ENCODE measurements at regions not wholly inside any gene's neighbourhood (a gene's known extent, or its start where the extent isn't known, plus 50 kb on each side); places are given as distances from the start of the nearest gene placed in this dataset.

GRCh38 chr10:28125701-28126100, 126.8 kb upstream of the ODAD2 start:
- no peaks in the 10 kb centered on the region for H3K9me2 ChIP-seq
- CTCF ChIA-PET = no interaction called here
- H3K4me3 ChIP-seq (ENCODE audit: low read depth in 2 of 2, low read length in 1 of 2) = no peak overlapping the region
- no peaks in the 10 kb centered on the region for H3F3A ChIP-seq (replicated peaks; ENCODE audit: insufficient read depth)
- DNase-seq = no peak
- H3K36me3 ChIP-seq (replicated peaks in 1 of 2; ENCODE audit: control insufficient read depth in 1 of 2, insufficient read depth in 2 of 2, low read length in 1 of 2) = no peaks in the 10 kb centered on the region
- TF ChIP-seq FOXJ3 (CRISPR knock-in tag; IDR thresholded peaks at IDR 0.05) = no peak
- no peak overlapping the region for H3K4me2 ChIP-seq
- no peaks in the 10 kb centered on the region for H4K20me1 ChIP-seq (ENCODE audit: insufficient read depth)
- no peak overlapping the region for H2AFZ ChIP-seq (ENCODE audit: low read depth)
- no peak overlapping the region for H3K27ac ChIP-seq (ENCODE audit: low read depth in 2 of 2, low read length in 1 of 2)
- no peaks in the 10 kb centered on the region for H3K9me3 ChIP-seq
- POLR2A ChIA-PET = no interaction called here
- H3K4me1 ChIP-seq (ENCODE audit: control insufficient read depth in 1 of 2, insufficient read depth in 2 of 2, low read depth in 1 of 2, low read length in 1 of 2) = no peaks in the 10 kb centered on the region
- no peaks in the 10 kb centered on the region for H3K79me2 ChIP-seq (ENCODE audit: insufficient read depth)
- H3K9ac ChIP-seq = no peak overlapping the region
- peaks cover 13% of the 10 kb centered on the region; the same call in 1 of the 2 replicates for H3K27me3 ChIP-seq (ENCODE audit: insufficient read depth)

- 5% methylated on average over 4 of the region's 4 CpGs for WGBS (ENCODE audit: low lambda C conversion rate)
Observed at GRCh38 chr10:28120795-28121194, 121.9 kb upstream of the ODAD2 start.

DNA sequence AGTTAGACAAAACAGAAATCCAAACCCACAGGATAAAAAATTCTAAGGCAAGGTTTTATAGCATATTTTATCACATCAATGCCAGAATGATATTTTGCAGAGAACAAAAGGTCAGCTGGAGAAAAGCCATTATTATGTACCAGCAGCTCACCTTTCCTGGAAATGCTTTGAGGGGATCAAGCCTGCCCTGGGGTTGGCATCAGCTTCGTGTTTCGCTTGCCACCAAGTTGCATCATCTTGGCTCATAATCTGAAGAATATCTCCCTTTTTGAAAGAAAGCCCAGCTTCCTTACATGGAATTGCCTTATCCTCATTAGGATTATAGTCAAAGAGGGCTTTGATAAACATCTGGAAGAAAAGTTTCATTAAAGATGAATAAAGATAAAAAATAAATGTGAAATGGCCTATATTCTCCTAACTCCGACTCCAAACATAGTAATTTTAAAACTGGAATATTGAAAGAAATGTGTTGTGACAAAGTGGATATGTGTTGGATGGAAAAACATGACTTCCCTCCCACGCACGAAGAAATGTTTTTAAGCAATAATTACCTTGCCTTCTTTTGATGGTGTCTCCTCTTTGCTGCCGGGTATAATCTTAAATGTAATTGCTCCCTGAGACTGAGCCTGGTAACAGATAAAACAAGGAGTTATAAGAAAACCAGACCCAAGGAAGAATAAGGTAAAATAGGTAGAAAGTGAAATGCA, 121.3 kb upstream of the ODAD2 start:
- Histone ChIP-seq H3K27me3 (ENCODE audit: insufficient read depth) (peaks cover 14% of the 10 kb centered on the region; the same call in 1 of the 2 replicates), H3K4me3 (ENCODE audit: low read depth in 2 of 2, low read length in 1 of 2) (no peak overlapping the region), H3K4me1 (ENCODE audit: control insufficient read depth in 1 of 2, insufficient read depth in 2 of 2, low read depth in 1 of 2, low read length in 1 of 2) (no peaks in the 10 kb centered on the region), H3K27ac (ENCODE audit: low read depth in 2 of 2, low read length in 1 of 2) (no peak overlapping the region), H3K79me2 (ENCODE audit: insufficient read depth) (no peaks in the 10 kb centered on the region), H2AFZ (ENCODE audit: low read depth) (no peak overlapping the region), H4K20me1 (ENCODE audit: insufficient read depth) (no peaks in the 10 kb centered on the region), H3K36me3 (replicated peaks in 1 of 2; ENCODE audit: control insufficient read depth in 1 of 2, insufficient read depth in 2 of 2, low read length in 1 of 2) (no peaks in the 10 kb centered on the region), H3K4me2 (no peak overlapping the region), H3K9me3 (no peaks in the 10 kb centered on the region; the same call in 1 of the 2 replicates), H3F3A (replicated peaks; ENCODE audit: insufficient read depth) (no peaks in the 10 kb centered on the region), H3K9ac (no peak overlapping the region), H3K9me2 (no peaks in the 10 kb centered on the region)
- ChIA-PET POLR2A (no interaction called here), CTCF (interaction anchor here (1.2 kb wide), 1 partner anchor 274 kb away, joined by 3 read pairs; no protein-coding TSS in a partner anchor)
- DNase-seq = no peak
- 10% methylated on average over 6 of the region's 6 CpGs for WGBS (ENCODE audit: low lambda C conversion rate)
- no peak for TF ChIP-seq CTCF (IDR thresholded peaks at IDR 0.05)
- no peak for TF ChIP-seq TCF12 (IDR thresholded peaks at IDR 0.05)
- TF ChIP-seq GATA2 (CRISPR knock-in tag; IDR thresholded peaks at IDR 0.05) = no peak
- no peak for TF ChIP-seq EZH2phosphoT487 (IDR thresholded peaks at IDR 0.05; ENCODE audit: borderline replicate concordance, low read depth)
- no peak for TF ChIP-seq NRF1 (IDR thresholded peaks at IDR 0.05; ENCODE audit: low read depth, low read length)
- no peak for TF ChIP-seq RFX5 (IDR thresholded peaks at IDR 0.05; ENCODE audit: low read length)
- TF ChIP-seq NFIC (IDR thresholded peaks at IDR 0.05; ENCODE audit: borderline replicate concordance) = no peak
- TF ChIP-seq MXI1 (IDR thresholded peaks at IDR 0.05; ENCODE audit: low read depth, low read length) = no peak
- TF ChIP-seq RXRA (IDR thresholded peaks at IDR 0.05; ENCODE audit: borderline replicate concordance, low read depth) = no peak
- TF ChIP-seq YY1 (IDR thresholded peaks at IDR 0.05; ENCODE audit: low read depth) = no peak
- TF ChIP-seq EP300 (IDR thresholded peaks at IDR 0.05; ENCODE audit: borderline replicate concordance in 1 of 2, low read depth in 1 of 2, low read length in 1 of 2) = no peak

More at GRCh38 chr10:28120795-28121194, 121.9 kb upstream of the ODAD2 start:
- ChIA-PET POLR2A (no interaction called here), CTCF (interaction anchor here (1.2 kb wide), 1 partner anchor 273 kb away, joined by 3 read pairs; no protein-coding TSS in a partner anchor)
- Histone ChIP-seq H3K27ac (ENCODE audit: low read depth in 2 of 2, low read length in 1 of 2) (no peak overlapping the region), H3K79me2 (ENCODE audit: insufficient read depth) (no peaks in the 10 kb centered on the region), H3K4me1 (ENCODE audit: control insufficient read depth in 1 of 2, insufficient read depth in 2 of 2, low read depth in 1 of 2, low read length in 1 of 2) (no peaks in the 10 kb centered on the region), H3F3A (replicated peaks; ENCODE audit: insufficient read depth) (no peaks in the 10 kb centered on the region), H3K27me3 (ENCODE audit: insufficient read depth) (peaks cover 14% of the 10 kb centered on the region; the same call in 1 of the 2 replicates), H3K4me3 (ENCODE audit: low read depth in 2 of 2, low read length in 1 of 2) (no peak overlapping the region), H2AFZ (ENCODE audit: low read depth) (no peak overlapping the region), H3K36me3 (replicated peaks in 1 of 2; ENCODE audit: control insufficient read depth in 1 of 2, insufficient read depth in 2 of 2, low read length in 1 of 2) (no peaks in the 10 kb centered on the region), H4K20me1 (ENCODE audit: insufficient read depth) (no peaks in the 10 kb centered on the region), H3K9me3 (no peaks in the 10 kb centered on the region; the same call in 1 of the 2 replicates), H3K9ac (no peak overlapping the region), H3K9me2 (no peaks in the 10 kb centered on the region), H3K4me2 (no peak overlapping the region)
- DNase-seq = no peak
- no peak for TF ChIP-seq RXRA (IDR thresholded peaks at IDR 0.05; ENCODE audit: borderline replicate concordance, low read depth)
- no peak for TF ChIP-seq FOSL2 (IDR thresholded peaks at IDR 0.05; ENCODE audit: borderline replicate concordance, low read depth)
- TF ChIP-seq FOXJ3 (CRISPR knock-in tag; IDR thresholded peaks at IDR 0.05) = no peak
- TF ChIP-seq POLR2AphosphoS5 (IDR thresholded peaks at IDR 0.05; ENCODE audit: low read depth, low read length) = no peak
- TF ChIP-seq, protein P1, sequence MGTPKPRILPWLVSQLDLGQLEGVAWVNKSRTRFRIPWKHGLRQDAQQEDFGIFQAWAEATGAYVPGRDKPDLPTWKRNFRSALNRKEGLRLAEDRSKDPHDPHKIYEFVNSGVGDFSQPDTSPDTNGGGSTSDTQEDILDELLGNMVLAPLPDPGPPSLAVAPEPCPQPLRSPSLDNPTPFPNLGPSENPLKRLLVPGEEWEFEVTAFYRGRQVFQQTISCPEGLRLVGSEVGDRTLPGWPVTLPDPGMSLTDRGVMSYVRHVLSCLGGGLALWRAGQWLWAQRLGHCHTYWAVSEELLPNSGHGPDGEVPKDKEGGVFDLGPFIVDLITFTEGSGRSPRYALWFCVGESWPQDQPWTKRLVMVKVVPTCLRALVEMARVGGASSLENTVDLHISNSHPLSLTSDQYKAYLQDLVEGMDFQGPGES (IDR thresholded peaks at IDR 0.05; ENCODE audit: low read depth, low read length) = no peak
- TF ChIP-seq RFX5 (IDR thresholded peaks at IDR 0.05; ENCODE audit: low read length) = no peak
- TF ChIP-seq FOXM1 (IDR thresholded peaks at IDR 0.05; ENCODE audit: low read depth) = no peak
- TF ChIP-seq EZH2phosphoT487 (IDR thresholded peaks at IDR 0.05; ENCODE audit: borderline replicate concordance, low read depth) = no peak
- TF ChIP-seq RAD21 (IDR thresholded peaks at IDR 0.05; ENCODE audit: low read length) = no peak
- TF ChIP-seq NFIC (IDR thresholded peaks at IDR 0.05; ENCODE audit: borderline replicate concordance) = no peak
- no peak for TF ChIP-seq ELF1 (IDR thresholded peaks at IDR 0.05)
